Gastroesophageal sphincter (tissue), 3 donors: ENCODE measurements at regions not wholly inside any gene's neighbourhood (a gene's known extent, or its start where the extent isn't known, plus 50 kb on each side); places are given as distances from the start of the nearest gene placed in this dataset.

Experiments used
- CTCF ChIP-seq, 4 experiments: fragments of 200-600 bp in 2 of 4; fragments of 450-650 bp in 2 of 4; sonication (generic) in 1 of 4; IDR thresholded peaks; one replicate each; pipeline ENCODE4 v1.5.1; 2017 to 2019; ENCODE audit warnings: antibody characterized with exemption in 4 of 4, mild to moderate bottlenecking in 2 of 4, moderate library complexity in 2 of 4
- POLR2A ChIP-seq, 2 donors: fragments of 450-650 bp; IDR thresholded peaks; one replicate each; pipeline ENCODE4 v1.6.1; 2017; ENCODE audit warnings: antibody characterized with exemption in 2 of 2, mild to moderate bottlenecking in 2 of 2, moderate library complexity in 1 of 2
- POLR2AphosphoS5 ChIP-seq: sonication (generic); formaldehyde crosslinking; IDR thresholded peaks from one replicate; pipeline ENCODE4 v1.6.1; 2017; ENCODE audit warnings: antibody characterized with exemption

DNA sequence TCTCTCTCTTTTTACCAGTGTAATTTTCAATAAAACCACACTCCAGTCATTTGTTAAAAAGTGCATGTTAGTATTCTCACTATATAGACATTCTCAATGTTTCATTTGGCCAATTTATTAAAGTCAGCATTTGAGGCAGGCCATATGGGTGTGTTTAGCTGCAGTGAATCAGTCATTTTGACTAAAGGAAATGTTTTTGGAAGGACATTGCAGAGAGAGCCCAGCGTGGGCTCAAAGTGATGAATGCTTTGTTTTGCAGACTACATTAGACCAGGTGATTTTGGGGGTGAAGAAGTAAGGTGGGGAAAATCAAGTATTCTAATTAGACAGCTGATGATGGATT is 116.7 kb downstream of the POSTN start:
- TF ChIP-seq CTCF (IDR thresholded peaks at IDR 0.05) (no peak), POLR2AphosphoS5 (no peak), POLR2A (IDR thresholded peaks at IDR 0.05) (no peak)
